ENCODE measurements at regions not wholly inside any gene's neighbourhood (a gene's known extent, or its start where the extent isn't known, plus 50 kb on each side); places are given as distances from the start of the nearest gene placed in this dataset.

DNA sequence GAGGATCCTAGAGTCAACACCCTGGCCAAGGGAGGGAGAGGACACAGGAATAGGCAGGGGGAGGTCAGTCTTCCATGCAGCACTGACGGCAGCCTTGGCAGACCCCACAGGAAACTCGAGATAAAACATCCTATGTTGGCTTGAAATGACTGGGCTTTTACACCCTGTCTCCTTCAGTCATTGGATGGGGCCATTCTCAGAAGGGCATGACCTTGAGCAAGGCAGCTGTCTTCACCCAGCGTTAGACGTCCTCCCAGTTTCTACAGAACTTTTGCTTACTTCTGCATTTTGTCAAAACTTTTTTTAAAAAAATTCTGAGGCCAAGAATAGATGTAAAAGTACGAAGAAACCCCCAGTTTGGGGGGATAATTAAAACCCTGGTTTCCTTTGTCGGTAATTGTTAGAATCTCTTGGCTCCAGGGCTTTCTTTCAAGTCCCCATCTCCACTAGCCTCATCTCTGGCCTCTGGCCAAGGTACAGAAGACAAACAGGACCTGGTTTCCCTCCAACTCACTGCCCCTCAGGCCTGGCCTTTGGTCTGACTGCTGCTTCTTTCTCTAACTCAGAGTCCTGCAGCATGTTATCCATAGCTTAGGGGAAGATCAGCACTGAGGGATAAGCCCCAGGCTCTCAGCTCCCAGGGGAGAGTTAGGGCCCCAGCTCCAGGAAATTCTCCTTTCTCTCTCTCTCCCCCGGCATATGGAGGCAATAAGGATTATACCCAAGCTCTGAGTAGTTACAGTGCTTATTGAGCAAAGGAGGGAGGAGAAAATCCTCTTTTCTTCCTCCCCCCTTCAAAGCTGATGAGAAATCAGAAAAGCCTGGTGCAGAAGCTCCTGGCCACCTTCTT, 51.6 kb upstream of the KCND3 start:
- Mint-ChIP-seq H3K9me3 (no peaks in the 10 kb centered on the region), H3K27ac (no peak overlapping the region), H3K36me3 (ENCODE audit: low read depth) (no peaks in the 10 kb centered on the region), H3K27me3 (peaks cover 8% of the 10 kb centered on the region), H3K4me1 (no peaks in the 10 kb centered on the region), H3K4me3 (no peak overlapping the region)
- DNase-seq, result no peak
- intact Hi-C loops (cut with micrococcal nuclease), result no loop called here

DNA sequence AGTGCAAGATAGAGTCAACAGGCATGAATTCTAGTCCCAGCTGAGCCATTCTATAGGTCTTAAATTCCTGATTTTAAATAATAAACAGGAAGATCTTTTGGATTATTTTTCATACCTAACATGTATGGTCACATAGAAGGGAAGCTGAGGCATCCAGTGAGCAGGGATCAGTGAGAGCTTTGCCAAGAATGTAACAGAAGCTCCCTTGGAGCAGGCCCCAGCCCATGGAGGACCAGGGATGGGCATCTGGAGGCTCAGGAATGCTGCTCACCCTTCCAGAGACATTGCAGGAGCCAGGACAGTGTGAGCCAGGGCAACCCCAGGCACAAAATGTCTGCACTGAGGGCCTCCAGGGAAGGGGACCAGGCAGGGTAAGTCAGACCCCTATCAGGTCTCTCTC, 54.4 kb upstream of the KCND3 start:
- H3K36me3 Mint-ChIP-seq (ENCODE audit: low read depth), result no peaks in the 10 kb centered on the region
- DNase-seq, result no peak
- H3K27me3 Mint-ChIP-seq, result peaks cover 6% of the 10 kb centered on the region
- H3K4me1 Mint-ChIP-seq, result no peaks in the 10 kb centered on the region
- H3K4me3 Mint-ChIP-seq, result no peak overlapping the region
- no peak overlapping the region for H3K27ac Mint-ChIP-seq
- no peaks in the 10 kb centered on the region for H3K9me3 Mint-ChIP-seq
- intact Hi-C loops (cut with micrococcal nuclease), result no loop called here

DNA sequence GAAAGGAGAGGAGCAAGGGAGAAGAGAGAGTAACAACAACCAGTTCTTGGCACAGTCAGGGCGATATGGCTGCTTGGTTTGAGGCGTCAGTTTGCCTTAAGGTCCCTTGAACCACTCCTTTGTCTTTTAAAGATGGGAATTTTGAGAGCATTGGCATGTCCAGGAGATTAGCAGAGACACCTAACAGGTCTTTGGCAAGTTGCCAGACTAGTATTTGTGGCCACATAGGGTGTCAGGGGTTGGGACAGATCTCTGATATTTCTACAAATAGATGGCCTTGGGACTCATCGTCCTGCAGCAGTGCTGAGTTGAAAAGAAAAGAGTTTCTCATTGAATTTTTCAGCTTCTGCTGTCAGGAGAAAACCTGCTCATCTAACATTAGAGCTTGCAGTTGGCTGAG, 55.3 kb upstream of the KCND3 start:
- Mint-ChIP-seq H3K36me3 (ENCODE audit: low read depth) (no peaks in the 10 kb centered on the region), H3K4me3 (no peak overlapping the region), H3K9me3 (no peaks in the 10 kb centered on the region), H3K27me3 (peaks cover 6% of the 10 kb centered on the region), H3K4me1 (no peaks in the 10 kb centered on the region), H3K27ac (no peak overlapping the region)
- no peak for DNase-seq
- intact Hi-C loops (cut with micrococcal nuclease), result no loop called here

DNA sequence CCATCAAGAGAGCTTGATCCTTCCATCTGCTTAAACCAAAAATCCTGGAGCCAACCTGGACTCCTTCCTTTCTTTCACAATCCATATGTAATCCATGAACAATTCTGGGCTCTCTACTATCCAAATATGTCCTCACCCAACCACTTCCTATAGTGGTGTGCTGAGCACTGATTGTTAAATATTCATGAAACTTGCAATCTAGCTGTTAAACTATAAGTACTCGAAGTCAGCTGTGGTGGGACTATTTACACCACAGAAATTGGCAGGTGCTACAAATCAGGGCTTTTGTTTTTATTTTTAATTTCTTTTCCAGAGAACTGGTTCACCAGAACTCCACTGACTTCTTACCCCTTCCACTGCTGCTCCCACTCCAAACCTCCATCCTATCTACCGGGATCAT, 57.2 kb upstream of the KCND3 start:
- no peak for DNase-seq
- H3K36me3 Mint-ChIP-seq (ENCODE audit: low read depth), result no peaks in the 10 kb centered on the region
- no peak overlapping the region for H3K4me3 Mint-ChIP-seq
- peaks cover 6% of the 10 kb centered on the region for H3K27me3 Mint-ChIP-seq
- no peaks in the 10 kb centered on the region for H3K4me1 Mint-ChIP-seq
- intact Hi-C loops (cut with micrococcal nuclease), result no loop called here
- H3K27ac Mint-ChIP-seq, result no peak overlapping the region
- H3K9me3 Mint-ChIP-seq, result no peaks in the 10 kb centered on the region

DNA sequence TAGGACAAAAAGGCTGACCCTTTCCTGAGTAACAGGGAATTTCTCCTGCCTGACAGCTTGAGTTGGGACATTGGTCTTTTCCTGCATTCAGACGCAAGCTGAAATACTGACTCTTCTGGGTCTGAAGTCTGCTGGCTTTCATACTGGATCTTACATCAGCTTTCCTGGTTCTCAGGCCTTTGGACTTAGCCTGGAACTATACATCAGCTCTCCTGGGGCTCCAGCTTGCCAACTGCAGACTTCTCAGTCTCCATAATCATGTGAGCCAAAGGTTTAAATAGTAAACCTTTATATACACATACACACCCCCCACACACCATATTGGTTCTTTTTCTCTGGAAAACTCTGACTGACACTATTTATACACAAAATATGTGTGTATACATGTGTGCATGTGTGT, 59.0 kb upstream of the KCND3 start:
- DNase-seq, result no peak
- Mint-ChIP-seq H3K9me3 (no peaks in the 10 kb centered on the region), H3K4me3 (no peak overlapping the region), H3K36me3 (ENCODE audit: low read depth) (no peaks in the 10 kb centered on the region), H3K4me1 (no peaks in the 10 kb centered on the region), H3K27ac (no peak overlapping the region), H3K27me3 (peaks cover 3% of the 10 kb centered on the region)
- intact Hi-C loops (cut with micrococcal nuclease), result no loop called here

DNA sequence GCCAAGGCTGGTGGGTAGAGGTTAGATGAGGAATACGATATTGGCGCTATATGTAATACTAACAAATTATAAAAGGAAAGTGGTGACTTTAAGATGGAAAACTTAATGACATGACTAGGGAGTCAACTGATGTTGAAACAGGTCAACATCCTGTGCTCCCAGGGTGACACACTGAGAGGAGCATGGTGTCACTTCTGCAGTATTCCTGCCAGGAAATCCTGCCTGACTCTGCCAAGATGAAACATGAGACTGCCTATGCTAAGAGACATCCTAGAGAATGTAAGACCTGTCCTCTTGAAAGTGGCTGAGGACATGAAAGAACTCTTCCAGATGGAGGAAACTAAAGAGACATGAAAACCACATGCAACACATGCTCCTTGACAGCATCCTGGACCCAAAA, 65.0 kb upstream of the KCND3 start:
- intact Hi-C loops (cut with micrococcal nuclease), result no loop called here
- no peaks in the 10 kb centered on the region for H3K9me3 Mint-ChIP-seq
- H3K27ac Mint-ChIP-seq, result no peak overlapping the region
- H3K4me3 Mint-ChIP-seq, result no peak overlapping the region
- DNase-seq, result no peak
- H3K27me3 Mint-ChIP-seq, result peaks cover 7% of the 10 kb centered on the region
- H3K4me1 Mint-ChIP-seq, result no peaks in the 10 kb centered on the region
- no peaks in the 10 kb centered on the region for H3K36me3 Mint-ChIP-seq (ENCODE audit: low read depth)

DNA sequence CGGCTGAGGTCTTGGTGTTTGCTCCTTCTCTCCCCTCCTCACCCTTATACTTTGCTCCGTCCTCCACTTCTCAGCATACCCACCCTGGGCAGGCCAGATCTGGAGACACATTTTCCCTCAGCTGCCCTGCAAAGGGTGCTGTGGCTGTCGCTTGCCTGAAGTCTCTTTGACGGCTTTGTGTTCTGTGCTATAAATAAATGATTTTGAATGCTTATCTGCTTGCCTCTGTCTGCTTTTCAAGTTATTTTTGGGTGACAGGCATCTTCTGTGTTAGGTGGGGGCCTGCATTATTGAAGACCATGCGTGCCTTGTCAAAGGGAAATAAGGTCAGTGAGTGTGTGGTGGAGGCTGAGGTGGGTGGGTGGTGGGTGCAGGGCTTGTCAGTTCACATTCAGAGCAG, 66.9 kb upstream of the KCND3 start:
- Mint-ChIP-seq H3K27me3 (peaks cover 7% of the 10 kb centered on the region), H3K4me3 (no peak overlapping the region), H3K4me1 (no peaks in the 10 kb centered on the region), H3K27ac (no peak overlapping the region), H3K9me3 (no peaks in the 10 kb centered on the region), H3K36me3 (ENCODE audit: low read depth) (no peaks in the 10 kb centered on the region)
- no peak for DNase-seq
- intact Hi-C loops (cut with micrococcal nuclease), result no loop called here

DNA sequence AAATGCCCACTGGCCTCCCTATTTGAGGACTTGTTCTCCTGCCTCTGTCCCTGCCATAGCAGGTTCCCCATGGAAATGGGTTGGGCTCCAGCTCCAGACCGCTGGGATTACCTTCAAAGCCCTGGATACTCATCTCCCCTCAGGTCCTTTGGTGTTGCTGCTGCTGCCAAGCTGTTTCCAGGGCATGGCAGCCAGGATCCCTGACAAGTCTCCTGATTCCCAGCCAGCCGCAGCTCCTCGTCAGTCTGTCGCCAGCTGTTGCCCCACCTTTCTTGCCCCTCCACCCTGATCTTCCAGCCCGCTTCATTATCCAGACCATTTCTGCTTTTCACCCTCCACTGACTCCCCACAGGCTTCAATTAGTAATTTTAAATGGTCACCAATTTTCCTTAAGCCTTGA, 68.3 kb upstream of the KCND3 start:
- Mint-ChIP-seq H3K27ac (no peak overlapping the region), H3K4me1 (no peaks in the 10 kb centered on the region), H3K36me3 (ENCODE audit: low read depth) (no peaks in the 10 kb centered on the region), H3K4me3 (no peak overlapping the region), H3K9me3 (no peaks in the 10 kb centered on the region), H3K27me3 (peaks cover 10% of the 10 kb centered on the region)
- DNase-seq, result no peak
- intact Hi-C loops (cut with micrococcal nuclease), result no loop called here

DNA sequence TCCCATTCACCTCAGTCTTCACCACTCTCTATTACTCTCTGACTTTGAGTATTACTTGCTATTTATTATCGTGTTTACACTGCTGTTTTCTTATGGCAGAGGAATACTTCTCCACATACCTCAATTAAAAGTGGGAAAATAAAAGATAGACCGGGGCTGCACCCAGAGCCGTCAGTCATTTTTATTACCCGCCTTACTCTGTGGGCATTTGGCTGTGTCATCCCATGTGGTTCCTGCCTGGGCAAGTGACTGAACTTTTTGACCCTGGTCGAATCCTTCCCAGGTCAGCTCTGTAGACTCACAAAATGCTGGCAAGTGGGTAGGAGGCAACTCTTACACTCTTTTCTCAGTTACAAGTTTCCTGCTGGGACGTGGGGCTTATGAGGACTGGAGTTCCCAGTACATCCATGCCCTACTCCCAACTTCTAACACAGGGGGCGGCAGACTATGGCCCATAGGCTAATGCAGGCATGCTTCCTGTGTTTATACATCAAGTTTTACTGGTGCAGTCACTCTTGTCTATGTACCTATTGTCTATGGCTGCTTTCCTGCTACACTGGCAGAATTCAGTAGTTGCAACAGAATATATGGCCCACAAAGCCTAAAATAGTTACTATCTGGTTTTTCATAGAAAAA, 69.5 kb upstream of the KCND3 start:
- Mint-ChIP-seq H3K27me3 (peaks cover 13% of the 10 kb centered on the region), H3K9me3 (no peaks in the 10 kb centered on the region), H3K27ac (no peak overlapping the region), H3K4me3 (no peak overlapping the region), H3K4me1 (no peaks in the 10 kb centered on the region), H3K36me3 (ENCODE audit: low read depth) (no peaks in the 10 kb centered on the region)
- intact Hi-C loops (cut with micrococcal nuclease), result no loop called here
- DNase-seq, result no peak

DNA sequence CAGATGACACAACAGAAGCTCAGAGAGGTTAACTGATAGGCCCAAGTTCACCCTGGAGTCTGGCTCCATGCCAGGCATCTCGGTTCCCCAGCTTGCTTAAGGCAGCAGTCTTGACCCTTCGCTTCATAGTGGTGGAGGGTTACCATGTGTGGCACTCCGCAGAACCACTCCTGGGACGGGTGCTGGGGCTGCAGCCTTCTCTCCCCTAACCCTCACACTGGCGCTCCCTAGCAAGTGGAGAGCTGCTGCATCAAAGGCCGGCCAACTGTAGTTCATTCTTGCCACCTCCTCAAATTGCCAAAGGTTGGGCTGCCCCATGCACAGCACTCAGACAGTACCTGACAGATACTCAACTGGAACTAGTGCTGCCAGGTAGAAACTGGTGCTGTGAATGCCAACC, 70.2 kb upstream of the KCND3 start:
- no peak for DNase-seq
- Mint-ChIP-seq H3K9me3 (no peaks in the 10 kb centered on the region), H3K27me3 (peaks cover 15% of the 10 kb centered on the region), H3K27ac (no peak overlapping the region), H3K4me3 (no peak overlapping the region), H3K4me1 (no peaks in the 10 kb centered on the region), H3K36me3 (ENCODE audit: low read depth) (no peaks in the 10 kb centered on the region)
- intact Hi-C loops (cut with micrococcal nuclease), result no loop called here

DNA sequence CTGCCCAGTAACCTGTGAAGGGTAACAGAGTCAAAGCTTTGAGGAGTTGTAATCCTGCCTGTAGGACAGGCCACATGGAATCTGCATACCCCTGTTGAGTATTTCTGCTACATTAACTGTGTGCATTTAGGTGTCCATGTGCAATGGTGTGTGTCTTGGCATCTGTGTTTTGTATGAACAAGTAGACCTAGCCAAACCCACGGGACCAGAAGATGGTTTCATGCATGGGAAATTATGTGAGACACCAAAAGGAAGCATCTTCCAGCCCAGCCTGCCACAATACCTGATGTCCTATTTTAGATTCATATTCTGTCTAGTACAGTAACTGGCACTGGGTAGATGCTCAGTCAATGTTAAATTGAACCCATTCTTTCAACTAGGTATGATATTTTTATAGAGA, 70.8 kb upstream of the KCND3 start:
- intact Hi-C loops (cut with micrococcal nuclease), result no loop called here
- Mint-ChIP-seq H3K27ac (no peak overlapping the region), H3K4me1 (no peaks in the 10 kb centered on the region), H3K4me3 (no peak overlapping the region), H3K36me3 (ENCODE audit: low read depth) (no peaks in the 10 kb centered on the region), H3K9me3 (no peaks in the 10 kb centered on the region), H3K27me3 (peaks cover 13% of the 10 kb centered on the region)
- DNase-seq, result no peak

DNA sequence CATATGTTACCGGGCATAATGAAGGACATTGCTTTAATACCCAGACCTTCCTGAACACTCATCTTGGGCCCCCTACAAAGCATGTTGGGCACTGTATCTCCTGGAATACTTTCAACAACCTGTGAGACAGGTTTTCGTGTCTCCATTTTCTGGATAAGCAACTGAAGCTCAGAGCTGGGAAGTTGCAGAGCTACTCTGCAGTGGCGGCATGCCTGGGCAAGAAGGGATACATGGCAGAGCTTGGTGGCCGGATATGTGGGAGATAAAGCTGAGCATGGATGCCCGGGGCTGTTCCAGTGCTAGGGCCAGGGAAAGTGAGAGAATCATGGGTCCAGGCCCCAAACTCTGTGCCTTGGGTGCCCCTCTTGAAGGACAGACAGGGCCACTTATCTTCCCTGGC, 71.6 kb upstream of the KCND3 start:
- H3K4me3 Mint-ChIP-seq, result no peak overlapping the region
- intact Hi-C loops (cut with micrococcal nuclease), result no loop called here
- H3K9me3 Mint-ChIP-seq, result no peaks in the 10 kb centered on the region
- DNase-seq, result no peak
- H3K27ac Mint-ChIP-seq, result no peak overlapping the region
- no peaks in the 10 kb centered on the region for H3K4me1 Mint-ChIP-seq
- H3K36me3 Mint-ChIP-seq (ENCODE audit: low read depth), result no peaks in the 10 kb centered on the region
- peaks cover 13% of the 10 kb centered on the region for H3K27me3 Mint-ChIP-seq

DNA sequence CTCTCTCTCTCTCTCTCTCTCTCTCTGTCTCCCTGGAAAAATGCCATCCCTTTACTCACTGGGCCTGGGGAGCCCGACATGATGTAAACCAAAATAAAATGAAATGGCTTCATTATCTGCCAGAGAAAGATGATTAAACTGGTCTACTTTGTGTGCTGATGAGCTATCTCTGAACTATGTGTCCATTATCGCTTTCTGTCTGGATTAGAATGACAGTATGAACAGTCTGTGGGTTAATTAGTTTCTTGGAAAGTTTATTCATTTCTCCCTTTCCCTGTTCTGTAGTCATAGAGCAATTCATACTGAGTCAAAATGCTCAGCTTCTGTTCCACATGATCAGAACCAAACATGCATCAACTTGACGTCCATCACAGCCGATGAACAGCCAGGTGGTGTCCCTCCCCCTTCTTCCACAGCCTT, 72.4 kb upstream of the KCND3 start:
- H3K4me3 Mint-ChIP-seq, result no peak overlapping the region
- DNase-seq, result no peak
- H3K27me3 Mint-ChIP-seq, result peaks cover 13% of the 10 kb centered on the region
- H3K4me1 Mint-ChIP-seq, result no peaks in the 10 kb centered on the region
- no peak overlapping the region for H3K27ac Mint-ChIP-seq
- intact Hi-C loops (cut with micrococcal nuclease), result no loop called here
- H3K36me3 Mint-ChIP-seq (ENCODE audit: low read depth), result no peaks in the 10 kb centered on the region
- no peaks in the 10 kb centered on the region for H3K9me3 Mint-ChIP-seq

DNA sequence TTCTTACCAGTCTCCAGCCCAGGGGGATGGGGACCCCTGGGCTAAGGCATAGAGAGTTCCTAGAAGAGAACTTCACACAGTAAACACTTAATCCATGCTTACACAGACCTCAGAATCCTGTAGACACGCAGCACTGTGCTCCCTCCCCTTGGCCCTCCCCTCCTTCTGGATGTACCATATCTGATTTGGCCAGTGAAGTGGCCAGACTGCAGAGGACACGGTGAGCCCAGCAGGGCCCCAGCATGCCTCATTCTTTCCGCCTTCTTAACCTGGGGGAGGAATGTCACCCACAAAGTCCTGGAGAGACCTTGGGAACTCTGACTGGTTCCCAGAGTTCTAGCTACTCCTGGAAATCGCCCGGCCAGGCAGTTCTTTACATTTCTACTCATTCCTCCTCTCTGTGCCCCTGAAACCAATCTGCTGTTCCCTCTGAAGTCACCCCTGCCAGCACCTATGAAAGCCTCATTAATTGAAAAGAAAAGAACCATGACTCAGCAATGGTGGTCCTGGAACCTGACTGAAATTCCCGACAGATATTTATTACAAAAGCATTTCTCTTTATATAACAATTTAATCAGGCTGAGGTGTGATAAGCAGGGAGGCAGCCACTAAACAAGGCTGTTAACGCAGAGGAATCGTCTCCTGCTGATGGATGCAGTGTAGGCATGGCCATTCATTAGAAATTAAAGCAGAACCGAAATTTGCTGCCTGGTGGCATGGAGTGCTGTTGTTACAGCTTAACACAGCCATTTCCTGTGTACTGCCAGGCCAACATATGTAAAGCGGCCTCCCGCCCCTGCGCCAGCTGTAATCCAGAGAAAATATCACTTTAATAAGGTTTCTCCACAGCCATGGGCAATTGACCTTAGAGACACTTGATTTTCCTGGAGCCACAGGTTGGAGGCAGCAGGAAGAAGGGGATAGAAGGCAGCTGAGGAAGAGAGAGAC, 74.6 kb upstream of the KCND3 start:
- intact Hi-C loops (cut with micrococcal nuclease), result no loop called here
- no peak for DNase-seq

More for the DNA sequence above, 74.6 kb upstream of the KCND3 start:
- Mint-ChIP-seq H3K27ac (no peak overlapping the region), H3K4me3 (no peak overlapping the region), H3K4me1 (no peaks in the 10 kb centered on the region), H3K27me3 (peaks cover 9% of the 10 kb centered on the region), H3K36me3 (ENCODE audit: low read depth) (no peaks in the 10 kb centered on the region), H3K9me3 (no peaks in the 10 kb centered on the region)

Data from activated CD4-positive, alpha-beta T cell treated with anti-CD3 and anti-CD28 coated beads, Interleukin-2, amount 10 ng/mL, durations not matched to agents 24 days and 14 days (primary cell).